HG03060 (cell line): ENCODE measurements at regions not wholly inside any gene's neighbourhood (a gene's known extent, or its start where the extent isn't known, plus 50 kb on each side); places are given as distances from the start of the nearest gene placed in this dataset.

Experiments
- ATAC-seq: cut with Tn5 transposase; IDR thresholded peaks from one replicate; pipeline ENCODE4 v1.9.1; 2021; ENCODE audit warnings: low read depth, moderate number of reproducible peaks; ENCODE audit not compliant: unreplicated experiment

DNA sequence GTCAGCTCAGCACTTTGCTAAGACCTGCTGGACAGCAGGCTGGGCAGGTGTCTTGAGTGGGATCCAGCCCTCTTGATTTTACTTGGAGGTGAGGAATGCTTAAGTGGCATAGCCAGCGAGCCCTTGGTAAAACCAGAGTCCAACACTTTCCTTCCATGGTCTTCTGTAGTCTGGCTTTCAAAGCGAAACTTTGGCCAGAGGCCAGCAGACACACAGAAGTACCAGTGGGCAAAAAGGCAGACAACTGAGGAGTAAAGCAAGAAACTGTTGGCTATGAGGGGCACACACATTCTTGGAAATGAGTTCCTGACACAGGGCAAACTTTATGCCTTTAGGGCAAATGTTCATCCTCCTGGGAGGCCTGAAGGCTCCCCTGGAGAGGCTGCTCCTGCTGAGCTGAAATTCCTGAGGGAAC, 281.0 kb upstream of the POU3F1 start:
- ATAC-seq: no peak

DNA sequence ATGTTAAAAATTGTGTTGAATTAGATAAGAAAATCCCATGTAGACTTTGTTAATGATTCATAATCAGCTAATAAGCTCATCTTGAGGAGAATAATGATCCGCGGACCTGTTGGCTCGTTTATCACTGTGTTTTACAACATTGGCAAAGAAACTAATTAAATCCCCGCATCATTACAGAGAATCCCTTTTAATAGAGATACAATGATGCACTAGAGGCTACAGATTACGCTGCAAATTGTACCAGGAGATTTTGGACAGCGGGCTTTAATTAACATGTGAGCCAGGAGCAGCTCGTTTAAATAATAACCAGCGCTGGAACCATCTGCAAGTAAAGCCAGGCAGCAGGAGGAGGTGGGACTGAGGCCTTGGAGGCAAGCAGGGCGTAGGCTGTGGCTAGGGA, 280.3 kb upstream of the POU3F1 start:
- no peak for ATAC-seq

DNA sequence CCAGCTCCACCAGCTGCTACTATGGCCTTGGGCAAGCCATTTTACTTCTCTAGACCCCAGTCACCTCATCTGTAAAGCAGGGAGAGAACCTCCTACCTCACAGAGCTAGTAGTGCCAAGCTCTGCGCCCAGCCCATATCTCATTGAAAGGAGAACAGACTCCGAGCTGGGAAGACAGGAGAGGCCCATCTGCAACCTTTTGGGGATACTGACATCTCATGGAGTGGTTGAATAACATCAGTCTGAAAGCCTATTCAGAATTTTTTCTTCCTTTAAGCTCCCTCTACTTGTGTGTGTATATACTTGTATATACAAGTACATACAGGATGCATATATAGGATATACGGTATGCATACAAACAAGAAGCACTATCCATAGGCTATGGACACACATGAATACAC, 279.5 kb upstream of the POU3F1 start:
- no peak for ATAC-seq

DNA sequence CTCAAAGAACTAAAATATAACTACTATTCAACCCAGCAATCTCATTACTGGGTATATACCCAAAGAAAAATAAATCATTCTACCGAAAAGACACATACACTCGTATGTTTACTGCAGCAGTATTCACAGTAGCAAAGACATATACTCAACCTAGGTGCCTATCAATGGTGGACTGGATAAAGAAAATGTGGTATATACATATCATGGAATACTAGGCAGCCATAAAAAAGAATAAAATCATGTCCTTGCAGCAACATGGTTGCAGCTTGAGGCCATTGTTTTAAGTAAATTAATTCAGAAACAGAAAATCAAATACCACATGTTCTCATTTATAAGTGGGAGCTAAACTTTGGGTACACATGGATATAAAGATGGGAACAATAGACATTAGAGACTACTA, 266.2 kb upstream of the POU3F1 start:
- ATAC-seq: no peak

DNA sequence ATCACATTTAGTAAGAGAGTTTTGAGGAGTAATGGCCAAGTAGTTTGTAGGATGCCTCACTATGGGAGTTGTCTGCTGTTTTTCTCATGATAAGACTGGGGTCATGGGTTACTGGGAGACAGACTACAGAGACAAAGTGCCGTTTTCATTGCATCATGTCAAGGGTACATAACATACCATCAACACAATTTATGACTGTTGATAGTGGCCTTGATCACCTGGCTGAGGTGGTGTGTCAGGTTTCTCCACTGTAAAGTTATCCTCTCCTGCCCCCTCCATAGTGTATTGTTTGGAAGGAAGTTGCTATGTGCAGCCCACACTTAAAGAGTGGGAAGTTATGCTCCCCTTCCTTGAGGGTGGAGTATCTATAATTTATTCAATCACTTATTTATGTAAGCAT, 263.5 kb upstream of the POU3F1 start:
- ATAC-seq: no peak

DNA sequence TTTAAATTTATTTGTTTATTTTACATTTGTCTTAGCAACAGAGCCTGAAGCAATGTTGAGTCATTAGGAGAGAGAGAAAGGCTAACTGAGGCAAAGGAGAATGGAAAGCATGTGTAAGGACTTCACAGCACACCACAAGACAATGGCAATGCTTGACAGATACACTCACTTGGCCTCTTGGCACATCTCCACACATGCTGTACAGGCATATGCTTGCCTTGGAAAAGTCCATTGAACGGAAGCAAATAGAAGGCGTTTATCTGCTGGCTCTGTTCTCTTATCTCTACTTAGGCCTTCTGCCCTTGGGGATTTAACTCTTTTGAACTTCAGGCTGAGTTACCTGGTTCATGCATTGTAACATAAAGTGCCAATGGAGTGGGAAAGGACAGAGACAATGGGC, 262.2 kb upstream of the POU3F1 start:
- ATAC-seq: no peak

DNA sequence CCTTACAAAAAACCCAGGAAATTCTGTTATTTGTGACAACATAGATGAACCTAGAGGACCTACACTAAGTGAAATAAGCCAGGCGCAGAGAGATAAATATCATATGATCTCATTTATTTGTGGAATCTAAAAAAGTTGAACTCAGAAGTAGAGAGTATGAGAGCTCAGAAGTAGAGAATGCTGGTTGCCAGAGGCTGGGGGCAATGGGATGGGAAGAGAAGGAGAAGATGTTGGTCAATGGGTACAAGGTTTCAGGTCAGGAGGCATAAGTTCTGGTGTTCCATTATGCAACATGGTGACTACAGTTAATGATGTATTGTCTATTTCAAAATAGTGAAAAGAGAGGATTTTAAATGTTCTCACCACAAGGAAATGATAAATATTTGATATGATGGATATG, 259.1 kb upstream of the POU3F1 start:
- no peak for ATAC-seq

DNA sequence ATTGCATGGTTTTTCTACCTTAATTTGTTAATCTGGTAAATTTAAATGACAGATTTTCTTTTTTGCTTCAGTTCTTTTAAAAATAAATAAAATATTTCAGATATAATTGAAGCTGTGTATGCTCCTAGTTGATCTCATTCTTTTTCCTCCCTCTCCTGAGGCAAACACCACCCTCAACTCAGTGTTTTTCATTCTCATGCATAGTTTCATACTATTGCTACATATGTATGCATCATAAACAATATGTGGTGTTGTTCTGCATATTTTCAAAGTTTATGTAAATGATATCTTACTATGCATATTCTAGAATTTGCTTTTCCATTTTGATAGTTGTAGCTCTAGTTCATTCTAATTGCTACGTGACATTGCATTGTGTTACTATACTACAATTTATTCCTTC, 257.2 kb upstream of the POU3F1 start:
- no peak for ATAC-seq

DNA sequence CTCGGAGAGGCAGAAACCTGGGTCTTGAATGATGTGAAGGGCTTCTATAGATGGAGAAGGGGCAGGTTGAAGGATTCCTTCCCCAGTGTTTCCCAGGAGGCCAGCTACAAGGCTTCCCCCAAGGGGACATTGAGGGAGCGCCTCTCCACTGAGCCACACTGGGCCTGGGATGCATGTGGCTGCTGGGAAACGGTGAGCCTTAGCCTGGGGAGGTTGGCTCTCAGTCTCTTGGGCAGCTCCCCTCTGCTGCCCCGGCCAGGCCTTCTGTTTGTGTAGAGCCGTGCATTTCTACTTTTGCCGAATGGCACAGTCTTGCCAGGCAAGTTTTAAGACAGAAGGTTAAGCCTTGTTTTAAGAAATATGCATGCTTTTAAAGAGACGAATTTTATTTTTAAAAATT, 254.4 kb upstream of the POU3F1 start:
- ATAC-seq: no peak

DNA sequence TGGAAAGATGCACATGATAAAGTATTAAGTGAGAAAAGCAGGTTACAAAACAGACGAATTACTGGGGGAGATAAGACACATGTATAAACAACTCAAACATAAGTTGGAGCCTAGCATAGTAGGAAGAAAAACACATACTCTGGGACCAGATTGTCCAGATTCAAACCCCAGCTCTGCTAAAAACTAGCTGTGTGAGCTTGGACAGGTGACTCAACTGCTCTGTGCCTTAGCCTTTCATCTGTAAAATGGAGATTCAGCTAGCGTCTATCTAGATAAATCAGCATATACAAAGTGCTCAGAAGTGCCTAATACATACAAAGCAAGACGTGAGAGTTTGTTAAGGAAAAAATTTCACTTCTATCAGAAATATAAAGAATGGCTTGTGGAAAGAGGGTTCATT, 254.0 kb upstream of the POU3F1 start:
- no peak for ATAC-seq

DNA sequence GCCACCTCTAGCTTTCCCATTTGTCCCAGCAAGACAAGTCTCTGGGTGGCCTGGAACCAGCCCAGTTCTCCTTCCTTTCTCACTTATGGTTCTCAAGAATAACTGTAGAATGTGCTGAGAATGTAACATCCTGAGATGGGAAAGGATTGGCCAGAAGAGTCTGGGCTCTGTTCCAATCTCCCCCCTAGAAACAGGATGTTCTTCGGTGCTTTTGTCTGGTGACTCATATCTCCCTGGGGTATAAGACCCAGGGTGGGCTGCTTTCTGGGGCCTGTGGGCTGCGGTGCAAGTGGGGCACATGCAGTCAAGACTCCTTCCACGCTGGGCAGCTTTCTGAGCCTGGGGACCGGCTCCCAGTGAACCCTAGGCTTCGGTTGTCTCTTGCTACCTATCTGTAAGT, 251.2 kb upstream of the POU3F1 start:
- ATAC-seq: no peak

DNA sequence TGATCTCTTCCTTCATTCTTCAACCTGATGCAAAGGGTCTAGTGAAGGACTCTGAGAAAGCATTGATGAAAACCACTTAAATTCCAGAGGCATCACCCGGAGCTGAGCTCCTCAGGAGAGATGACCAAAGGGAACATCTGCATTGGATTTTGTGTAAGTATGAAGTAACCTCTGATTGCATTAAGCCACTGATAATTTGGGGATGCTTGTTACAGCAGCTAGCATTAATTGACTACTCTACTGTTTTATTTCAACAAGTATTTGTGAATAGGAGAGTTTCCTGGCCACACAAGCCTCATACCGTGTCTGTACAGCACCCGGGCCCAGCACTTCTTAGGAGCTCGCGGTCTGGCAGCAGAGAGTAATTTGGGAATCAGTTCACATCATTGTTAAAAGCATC, 250.7 kb upstream of the POU3F1 start:
- no peak for ATAC-seq

DNA sequence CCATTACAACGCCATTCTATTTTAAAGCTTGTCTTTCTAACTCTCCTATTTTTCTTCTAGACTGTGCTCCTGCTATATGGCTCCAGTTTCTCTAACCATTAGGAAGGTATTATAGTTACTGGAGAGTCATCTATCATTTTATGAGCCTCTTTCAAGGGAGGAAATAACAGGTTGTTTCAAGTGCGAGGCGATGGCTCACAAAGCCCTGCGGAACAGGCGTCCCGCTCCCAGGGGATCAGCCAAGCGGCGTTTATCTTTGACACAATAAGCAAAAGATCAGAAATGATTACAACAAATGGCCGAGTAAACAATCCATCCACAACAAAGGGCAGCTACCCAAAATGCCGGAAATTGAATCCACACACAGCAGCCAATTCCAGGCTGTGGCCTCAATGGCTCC, 249.5 kb upstream of the POU3F1 start:
- no peak for ATAC-seq

DNA sequence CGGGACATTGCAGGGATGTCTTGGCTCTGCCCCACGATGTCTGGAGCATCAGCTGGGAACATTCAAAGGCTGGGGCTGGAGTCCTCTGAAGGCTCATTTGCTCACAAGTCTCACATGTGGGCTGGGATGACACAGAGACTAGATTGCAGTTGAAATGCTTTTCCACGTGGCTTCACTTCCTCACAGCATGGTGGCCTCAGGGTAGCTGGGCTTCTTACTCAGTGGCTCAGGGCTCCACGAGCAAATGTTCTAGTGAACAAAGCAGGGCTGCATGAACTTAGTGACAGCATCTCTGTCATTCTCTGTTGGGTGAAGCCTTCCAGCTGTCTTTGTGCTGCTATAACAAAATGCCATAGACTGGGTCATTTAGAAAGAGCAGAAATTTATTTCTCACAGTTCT, 247.0 kb upstream of the POU3F1 start:
- ATAC-seq: no peak

DNA sequence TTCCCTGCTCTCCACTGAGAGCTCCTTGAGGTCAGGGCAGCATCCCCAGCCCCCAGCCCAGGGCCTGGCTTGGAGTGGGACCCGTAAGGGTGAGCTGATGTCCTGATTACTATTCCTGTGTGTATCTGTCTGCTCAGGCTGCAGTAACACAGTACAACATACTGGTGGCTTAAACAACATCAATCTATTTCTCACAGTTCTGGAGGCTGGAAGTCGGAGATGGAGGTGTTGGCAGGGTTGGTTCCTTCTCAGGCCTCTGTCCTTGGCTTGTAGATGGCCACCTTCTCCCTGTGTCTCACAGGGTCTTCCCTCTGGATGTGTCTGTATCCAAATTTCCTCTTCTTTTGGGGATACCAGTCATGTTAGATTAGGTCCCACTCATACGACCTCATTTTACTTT, 246.4 kb upstream of the POU3F1 start:
- no peak for ATAC-seq

DNA sequence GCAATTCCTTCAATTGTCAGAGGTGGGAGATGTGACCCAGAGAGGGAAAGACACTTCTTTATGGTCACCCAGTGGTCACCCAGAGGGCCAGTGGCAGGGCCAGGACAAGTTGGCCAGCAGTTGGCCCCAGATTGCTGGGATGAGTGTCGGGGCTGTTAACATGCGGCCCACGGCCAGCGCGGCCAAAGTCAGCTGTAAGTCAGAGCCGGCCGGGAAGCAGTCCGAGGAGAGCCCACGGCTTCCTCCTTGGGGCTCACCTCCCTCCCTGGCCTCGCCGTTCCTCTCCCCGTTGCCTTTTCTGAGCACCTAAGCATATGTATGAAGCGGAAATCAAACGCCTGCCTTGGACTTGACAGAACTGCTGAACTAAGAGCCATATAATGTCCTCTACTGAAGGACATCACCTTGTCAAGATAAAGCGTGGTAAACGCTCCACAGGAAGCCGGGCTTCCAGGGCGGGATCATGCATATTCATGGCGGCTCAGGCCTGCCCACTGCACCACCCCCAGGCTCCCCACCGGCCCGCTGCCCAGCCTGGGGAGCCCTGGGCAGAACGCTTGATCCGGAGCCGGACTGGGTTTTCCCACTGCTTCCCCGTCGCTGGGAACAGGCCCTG, 245.4 kb upstream of the POU3F1 start:
- ATAC-seq: no peak

DNA sequence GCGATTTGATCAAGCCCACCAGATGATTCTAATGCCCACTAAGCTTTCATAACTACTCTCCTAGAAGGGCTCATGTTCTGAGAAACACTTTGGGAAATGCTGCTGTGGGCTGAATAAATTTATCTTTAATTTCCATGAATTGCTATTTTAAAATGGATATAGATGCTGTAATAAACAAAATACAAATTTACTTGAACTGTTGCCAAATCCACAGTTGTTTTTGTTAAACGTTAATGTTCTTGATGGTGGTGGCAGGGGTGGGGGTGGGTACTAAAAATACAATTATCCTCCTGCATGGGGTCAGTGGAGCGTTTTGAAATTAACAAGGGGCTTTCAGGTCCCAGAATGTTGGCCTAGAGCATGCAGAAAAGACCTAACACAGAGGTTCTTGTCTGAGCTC, 244.7 kb upstream of the POU3F1 start:
- ATAC-seq: no peak

DNA sequence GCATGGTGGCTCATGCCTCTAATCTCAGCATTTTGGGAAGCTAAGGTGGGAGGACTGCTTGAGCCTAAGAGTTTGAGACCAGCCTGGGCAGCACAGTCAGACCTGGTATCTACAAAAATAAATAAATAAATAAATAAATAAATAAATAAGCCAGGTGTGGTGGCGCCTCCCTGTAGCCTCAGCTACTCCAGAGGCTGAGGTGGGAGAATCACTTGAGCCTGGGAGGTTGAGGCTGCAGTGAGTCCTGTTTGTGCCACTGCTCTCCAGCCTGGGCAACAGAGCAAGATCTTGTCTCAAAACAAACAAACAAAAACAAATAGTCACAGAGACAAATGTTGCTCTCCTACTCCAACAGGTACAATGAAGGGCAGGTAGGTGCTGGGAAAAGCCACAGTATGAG, 242.4 kb upstream of the POU3F1 start:
- ATAC-seq: no peak

DNA sequence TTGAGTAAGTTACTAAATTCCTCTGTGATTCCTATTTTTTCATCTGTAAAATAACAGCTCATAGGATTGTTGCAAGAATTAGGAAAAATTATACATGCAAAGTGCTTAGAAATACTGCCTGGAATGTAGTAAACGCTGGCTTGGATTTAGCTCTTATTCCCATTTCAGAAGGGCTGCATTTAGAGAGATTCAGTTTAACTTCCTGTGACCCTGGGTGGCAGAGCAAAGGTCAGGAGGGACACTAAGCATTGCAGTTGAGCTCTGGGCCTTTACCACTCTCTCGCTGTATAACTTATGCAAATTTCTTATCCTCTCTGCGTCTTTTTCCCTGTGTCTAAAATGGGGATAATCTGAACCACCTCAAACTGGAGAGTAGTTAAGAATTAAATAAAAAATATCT, 241.0 kb upstream of the POU3F1 start:
- no peak for ATAC-seq

DNA sequence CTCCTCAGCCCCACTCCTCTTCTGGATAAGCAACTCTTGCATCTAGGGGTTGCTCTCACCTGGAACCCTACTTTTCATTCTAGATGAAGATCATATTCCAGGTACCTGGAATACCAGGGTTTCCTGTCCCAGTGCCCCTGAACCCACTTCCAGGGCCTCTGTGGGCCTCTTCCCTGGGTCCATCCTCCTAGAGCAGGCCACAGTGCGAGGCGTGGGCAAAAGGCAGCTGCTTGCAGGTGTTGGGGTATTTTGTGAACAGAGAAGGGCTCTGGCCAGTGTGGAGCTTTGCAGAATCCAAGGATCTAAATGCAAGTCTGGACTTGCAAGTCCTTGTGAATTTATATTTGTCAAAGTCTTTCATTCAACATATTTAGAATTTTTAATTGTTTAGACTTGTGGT, 240.4 kb upstream of the POU3F1 start:
- no peak for ATAC-seq

DNA sequence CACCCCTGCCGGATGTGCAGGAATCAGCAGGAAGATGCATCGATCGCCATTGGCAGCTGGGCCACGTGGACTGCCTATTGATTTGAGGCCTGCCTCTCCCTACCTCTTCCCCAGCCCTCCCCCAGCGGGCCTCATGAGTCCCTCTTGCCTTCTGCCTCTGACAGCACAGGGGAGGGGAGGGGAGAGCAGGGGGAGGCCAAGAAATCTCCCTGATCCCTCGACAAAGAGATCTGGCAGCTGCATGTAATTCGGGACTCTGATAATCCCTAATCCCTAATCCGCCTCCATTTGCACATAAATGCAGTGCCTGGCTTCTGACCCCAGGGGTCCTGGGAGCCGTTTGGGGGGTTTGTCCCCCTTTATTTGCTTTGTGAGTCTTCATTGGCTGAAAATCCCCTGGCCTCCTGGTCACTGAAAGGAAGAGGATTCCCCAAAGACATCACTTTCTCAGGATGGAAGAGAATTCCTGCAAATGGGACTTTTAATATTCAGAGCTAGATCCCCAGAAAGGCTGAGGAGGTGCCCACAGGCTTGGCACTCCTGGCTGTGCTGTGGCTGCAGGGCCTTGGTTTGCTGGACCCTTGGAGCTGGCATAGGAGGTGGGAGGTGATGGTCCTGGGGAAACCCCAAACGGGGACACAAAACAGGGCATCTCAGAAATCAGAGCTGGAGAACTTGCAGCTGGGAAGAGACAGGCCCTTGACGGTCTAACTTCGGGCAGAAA, 239.4 kb upstream of the POU3F1 start:
- no peak for ATAC-seq

DNA sequence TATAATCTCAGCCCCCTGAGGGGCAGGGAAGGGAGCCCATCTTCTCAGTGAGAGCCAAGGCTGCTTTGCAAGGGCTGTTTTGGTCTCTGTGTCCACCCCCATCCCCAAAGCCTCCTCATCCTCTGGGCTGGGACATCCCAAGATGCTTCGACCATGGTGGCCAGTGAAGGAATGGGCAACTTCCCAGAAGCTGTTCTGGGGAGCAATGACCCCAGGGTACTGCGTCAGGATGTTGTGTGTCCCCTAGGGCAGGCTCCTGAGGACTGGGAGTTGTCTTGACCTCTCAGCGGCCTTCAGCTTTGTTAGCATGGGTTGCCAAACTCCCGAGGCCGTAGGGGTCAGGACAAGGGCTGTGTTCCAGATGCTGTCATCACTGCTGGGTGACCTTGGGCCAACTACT, 238.4 kb upstream of the POU3F1 start:
- ATAC-seq: no peak
